NCI-H526 (cell line): ENCODE measurements at regions not wholly inside any gene's neighbourhood (a gene's known extent, or its start where the extent isn't known, plus 50 kb on each side); places are given as distances from the start of the nearest gene placed in this dataset.
"Not testable (repeated sequence)": the region's sequence is repeated elsewhere in the genome, so short reads cannot be mapped to it uniquely, and the experiment has no call there.

Source experiments
- DNase-seq, 2 experiments: peaks; one replicate each; lab custom pipeline; 2025; lab: John Stamatoyannopoulos, UW

GRCh38 chr1:82373710-82374109, 573.0 kb downstream of the ADGRL2 start:
- DNase-seq: no peak

DNA sequence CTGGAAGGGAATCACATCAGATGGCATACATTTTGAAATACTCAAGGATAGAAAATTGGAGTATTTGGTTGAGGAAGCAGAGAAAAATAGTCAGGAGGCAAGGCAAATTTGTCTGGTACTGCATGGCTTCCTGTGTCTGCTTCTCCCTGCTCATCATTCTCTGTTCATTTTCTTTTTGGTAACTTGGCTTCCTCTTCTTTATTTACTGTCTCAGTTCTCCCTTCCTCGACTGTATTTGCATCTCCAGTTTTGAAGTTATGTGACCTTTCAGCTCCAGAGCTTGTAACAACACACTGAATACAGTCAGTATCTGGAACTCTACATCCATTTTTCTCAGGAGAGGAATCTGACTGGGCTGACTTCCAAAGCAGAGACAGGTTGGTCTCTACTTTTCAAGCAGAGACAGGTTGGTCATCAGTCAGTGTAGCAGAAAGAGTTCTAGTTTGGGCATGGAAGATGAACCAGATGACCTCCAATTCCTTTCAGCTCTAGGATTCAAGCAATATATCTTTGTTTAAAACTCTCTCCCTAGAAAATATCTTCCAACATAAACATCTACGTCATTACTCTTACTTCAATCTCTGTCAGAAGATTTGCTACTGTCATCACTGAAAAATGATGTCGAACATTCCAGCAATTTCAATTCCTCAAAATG, 571.2 kb downstream of the ADGRL2 start:
- no peak for DNase-seq

DNA sequence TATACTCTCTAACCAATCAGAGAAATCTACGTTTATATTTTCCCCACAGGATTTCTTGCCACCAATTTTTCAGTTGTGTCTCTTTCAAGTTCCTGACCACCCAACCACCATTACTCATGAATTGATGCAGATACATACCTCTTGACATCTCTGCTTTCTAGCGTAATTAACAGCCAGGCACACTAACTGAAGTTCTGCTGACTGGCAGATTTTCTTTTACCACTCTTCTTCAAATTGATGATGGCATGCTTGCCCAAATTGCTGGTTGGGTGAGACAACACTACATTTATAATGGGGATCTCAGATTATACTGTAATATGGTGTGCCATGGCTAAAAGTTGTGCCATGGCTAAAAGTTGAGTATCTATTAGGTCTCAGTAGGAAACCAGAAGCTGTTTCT, 566.7 kb downstream of the ADGRL2 start:
- DNase-seq: no peak

GRCh38 chr1:82366689-82367088, 566.0 kb downstream of the ADGRL2 start:
- DNase-seq: no peak

- not testable (repeated sequence) for DNase-seq
Observed at GRCh38 chr1:82359541-82359940, 558.8 kb downstream of the ADGRL2 start.

DNA sequence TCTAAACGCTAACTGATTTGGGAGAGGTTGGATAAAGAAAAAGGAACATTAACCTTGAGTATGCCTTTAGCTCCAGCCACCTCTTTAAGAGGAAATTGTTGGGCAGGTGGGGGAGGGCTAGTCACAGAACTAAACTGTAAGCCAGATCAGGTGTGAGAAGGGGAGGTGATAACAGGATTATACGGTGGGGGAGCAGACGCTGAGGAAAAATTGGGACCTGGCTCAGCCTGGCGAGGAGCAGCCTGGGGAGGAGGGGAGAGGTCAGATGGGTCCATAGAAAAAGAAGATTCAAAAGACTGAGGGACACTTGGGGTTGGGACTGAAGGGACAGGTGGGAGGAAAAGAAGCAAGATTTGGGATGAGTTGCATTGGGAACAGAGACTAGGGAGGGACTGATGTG, 558.0 kb downstream of the ADGRL2 start:
- DNase-seq: not testable (repeated sequence)

GRCh38 chr1:82354546-82354945, 553.8 kb downstream of the ADGRL2 start:
- not testable (repeated sequence) for DNase-seq

DNA sequence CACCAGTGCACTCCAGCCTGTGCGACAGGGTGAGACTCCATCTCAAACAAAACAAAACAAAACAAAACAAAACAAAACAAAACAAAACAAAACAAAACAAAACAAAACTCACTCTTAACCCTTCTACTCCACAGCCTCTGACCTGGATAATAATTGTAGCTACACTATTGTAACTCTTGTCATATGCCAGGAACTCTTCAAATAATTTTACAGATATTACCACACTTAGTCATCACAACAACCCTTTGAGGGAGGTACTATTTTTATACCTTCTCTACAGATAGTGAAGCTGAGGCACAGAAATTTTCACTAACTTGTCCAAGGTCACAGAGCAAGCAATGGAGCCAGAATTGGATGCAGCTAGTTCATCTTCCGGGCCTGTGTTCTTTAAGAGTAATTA, 547.8 kb downstream of the ADGRL2 start:
- DNase-seq: no peak

- no peak for DNase-seq
Observed at GRCh38 chr1:82346141-82346540, 545.4 kb downstream of the ADGRL2 start.

DNA sequence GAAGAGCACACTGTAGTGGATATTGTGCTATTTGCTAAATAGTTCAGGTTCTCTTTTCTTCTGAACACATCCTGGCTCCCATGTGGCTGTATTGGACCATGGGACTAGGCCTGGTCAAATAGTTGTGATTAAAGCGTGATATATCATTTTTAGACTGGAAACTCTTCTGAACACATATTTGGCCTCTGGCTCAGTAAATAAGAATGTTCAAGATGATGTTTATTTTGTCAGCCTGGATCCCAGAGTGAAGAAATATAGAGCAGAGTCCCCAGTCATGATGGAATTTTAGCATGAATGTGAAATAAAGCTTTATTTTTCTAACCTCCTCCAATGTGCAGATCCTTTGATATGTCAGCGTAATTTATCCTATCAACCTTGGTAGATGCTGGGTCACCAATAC, 542.6 kb downstream of the ADGRL2 start:
- no peak for DNase-seq

- DNase-seq: no peak
Observed at GRCh38 chr1:82337635-82338034, 536.9 kb downstream of the ADGRL2 start.

DNA sequence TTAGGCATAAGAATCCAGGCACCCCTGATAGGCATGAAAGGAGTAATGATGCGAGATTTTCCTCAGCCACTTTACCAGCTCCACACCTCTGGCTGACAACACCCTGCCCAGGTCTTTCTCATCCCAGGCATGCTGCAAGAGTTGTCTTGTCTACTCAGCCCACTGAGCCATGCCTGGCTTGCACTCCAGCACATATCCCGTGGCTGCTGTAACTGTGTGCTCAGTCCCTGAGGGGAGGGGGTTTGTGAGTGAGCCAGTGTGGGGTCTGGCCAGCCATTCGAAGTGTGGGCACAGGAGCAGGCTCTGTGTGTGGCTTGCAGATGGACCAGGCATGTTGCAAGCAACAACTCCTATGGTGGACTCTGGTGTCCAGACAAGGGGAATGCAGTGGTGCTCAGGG, 529.6 kb downstream of the ADGRL2 start:
- no peak for DNase-seq

GRCh38 chr1:82329226-82329625, 528.5 kb downstream of the ADGRL2 start:
- DNase-seq: no peak

GRCh38 chr1:82323144-82323841, 522.6 kb downstream of the ADGRL2 start:
- DNase-seq: no peak

DNA sequence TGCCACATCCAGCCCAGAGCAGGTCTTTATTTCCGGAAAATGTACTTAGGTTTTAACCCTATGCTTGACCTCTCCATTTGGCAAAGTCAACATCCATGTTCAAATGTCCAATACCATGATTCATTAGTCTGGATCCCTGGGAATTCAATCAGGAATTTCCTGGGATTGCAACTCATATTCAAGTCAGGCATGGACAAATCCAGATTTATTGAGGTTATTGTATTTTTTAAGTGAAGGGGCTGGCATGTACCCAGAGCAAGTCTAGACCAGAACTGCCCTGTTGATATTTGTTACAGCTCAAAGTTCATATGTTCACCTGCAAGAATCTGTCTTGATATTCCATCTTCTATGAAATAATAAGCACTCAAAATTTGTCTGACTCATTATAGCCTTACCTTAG, 521.1 kb downstream of the ADGRL2 start:
- no peak for DNase-seq

DNA sequence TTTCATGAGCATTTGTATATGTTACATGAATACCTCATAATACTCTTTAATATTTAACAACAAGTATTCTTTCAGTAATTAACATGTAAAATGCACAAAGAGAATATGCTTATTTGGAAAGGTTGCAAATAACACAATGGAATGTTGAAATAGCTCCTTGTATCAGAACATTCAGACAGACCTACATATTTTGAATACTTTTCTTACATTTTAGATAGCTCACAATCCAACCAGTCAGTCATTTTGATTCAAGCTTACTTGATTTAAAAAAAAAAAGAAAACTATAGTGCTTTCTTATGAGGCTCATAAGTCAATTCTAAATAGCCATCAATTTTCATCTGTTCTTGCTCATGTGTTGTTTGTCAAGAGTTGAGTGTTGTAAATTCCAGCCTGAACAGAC, 518.8 kb downstream of the ADGRL2 start:
- no peak for DNase-seq

DNA sequence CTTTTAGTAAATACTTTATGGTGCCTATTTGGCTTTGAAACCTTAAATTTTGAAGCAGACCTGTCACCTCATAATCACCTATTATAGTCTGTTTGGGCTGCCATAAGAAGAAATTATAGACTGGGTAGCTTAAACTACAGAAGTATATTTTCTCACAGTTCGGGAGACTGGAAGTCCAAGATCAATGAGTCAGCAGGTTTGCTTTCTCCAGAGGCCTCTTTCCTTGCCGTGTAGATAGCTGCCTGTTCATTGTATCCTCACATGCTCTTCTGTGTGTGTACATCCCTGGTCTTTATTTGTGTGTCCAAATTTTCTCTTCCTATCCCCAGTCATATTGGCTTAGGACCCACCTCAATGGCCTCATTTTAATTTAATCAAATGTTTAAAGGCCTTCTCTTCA, 518.2 kb downstream of the ADGRL2 start:
- DNase-seq: no peak

DNA sequence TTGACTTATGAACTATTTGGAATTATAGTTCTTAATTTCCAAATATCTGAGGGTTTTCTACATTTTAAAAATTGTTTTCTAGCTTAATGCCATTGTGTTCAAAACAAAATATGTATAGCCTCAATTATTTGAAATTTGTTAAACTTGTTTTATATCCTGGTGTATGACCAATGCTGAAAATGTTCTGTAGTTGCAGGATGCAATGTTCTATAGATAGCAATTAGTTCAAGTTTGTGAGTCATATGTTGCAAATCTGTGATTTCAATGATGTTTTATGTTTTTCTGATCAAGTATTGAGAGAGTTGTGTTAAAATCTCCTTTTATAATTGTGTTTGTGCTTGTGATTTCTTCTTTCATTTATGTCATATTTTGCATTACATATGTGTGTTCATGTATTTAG, 517.5 kb downstream of the ADGRL2 start:
- no peak for DNase-seq

- DNase-seq: no peak
Observed at GRCh38 chr1:82317671-82318070, 516.9 kb downstream of the ADGRL2 start.

DNA sequence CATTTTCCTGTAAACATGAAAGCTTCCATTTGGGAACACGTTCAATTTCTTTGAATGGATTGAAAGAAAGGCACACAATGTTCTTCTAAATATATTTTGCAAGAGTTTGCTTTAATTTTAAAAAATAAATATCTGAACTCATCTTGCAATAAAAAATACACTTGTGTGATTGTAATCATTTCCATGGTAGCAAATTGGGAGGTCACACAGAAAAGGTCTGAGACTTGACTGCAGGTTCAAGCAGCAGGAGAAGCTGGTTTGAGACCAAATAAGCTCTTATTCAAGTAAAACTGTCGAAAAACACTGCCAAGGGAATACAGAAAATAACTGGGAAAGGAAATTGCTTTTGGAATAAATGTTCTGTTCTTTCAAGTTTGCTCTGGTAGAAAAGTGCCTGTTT, 498.9 kb downstream of the ADGRL2 start:
- no peak for DNase-seq

DNA sequence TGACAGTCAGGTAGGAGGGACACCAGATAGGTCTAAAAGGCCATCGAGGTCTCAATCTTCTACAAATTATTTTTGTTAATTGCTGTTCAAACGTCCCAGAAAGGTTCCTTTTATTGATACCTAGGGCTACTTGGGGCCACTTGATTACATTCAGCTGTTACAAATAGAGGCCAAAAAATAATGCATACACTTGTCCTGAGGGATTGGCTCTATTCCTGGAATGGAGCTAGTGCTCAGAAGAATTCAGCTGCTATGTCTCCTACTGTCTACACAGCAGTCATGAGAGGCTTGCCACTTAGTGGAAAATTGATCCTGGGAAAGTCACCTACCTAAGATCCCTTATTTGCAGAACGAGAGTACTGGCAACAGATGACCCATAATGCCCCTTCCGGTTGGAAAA, 498.3 kb downstream of the ADGRL2 start:
- no peak for DNase-seq

DNA sequence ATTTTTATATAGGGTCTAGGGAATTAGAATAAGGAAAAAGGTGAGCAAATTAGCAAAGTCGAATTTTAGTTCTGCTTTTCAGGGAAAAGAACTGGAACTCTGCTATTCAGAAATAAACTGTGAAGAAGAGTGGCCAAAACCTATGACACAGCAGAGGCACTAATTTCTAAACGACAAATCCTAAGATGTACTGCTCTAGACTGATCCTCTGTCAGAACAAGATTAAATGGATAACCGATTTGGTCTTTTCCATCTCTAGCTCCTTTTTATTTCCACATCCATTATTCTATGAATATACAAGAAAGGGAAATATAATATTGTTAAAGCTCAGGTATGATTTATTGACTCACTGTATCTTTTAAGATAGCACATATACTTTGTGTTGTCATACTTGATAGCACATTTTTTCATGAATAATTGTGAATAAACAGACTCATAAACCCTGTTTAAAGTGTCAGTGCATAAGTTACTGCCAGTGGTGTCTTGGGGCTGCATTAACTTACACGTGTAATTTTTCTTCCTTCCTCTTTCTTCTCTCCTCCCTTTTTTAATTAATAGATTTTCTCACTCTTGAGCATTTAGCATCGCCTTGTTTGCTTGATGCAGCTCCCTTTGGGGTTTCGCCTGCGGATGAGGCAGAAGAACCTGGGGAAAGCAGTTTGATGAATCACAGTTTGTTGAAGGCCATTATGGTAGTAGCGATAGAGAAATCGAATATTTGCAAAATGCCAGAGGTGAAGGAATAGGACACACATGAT, 496.6 kb downstream of the ADGRL2 start:
- DNase-seq: no peak

GRCh38 chr1:82287556-82287955, 486.8 kb downstream of the ADGRL2 start:
- DNase-seq: no peak
